Lower leg skin (tissue), 3 donors: ENCODE measurements at regions not wholly inside any gene's neighbourhood (a gene's known extent, or its start where the extent isn't known, plus 50 kb on each side); places are given as distances from the start of the nearest gene placed in this dataset.

ENCODE experiments used
- POLR2A ChIP-seq, 2 donors: fragments of 450-650 bp; IDR thresholded peaks; one replicate each; pipeline ENCODE4 v1.6.1; 2016 to 2017; ENCODE audit warnings: antibody characterized with exemption in 2 of 2, mild to moderate bottlenecking in 1 of 2, moderate library complexity in 1 of 2
- TF ChIP-seq, protein P1 (sequence below), 3 donors: fragments of 450-650 bp; IDR thresholded peaks; one replicate each; pipeline ENCODE4 v1.5.1; 2016; ENCODE audit warnings: antibody characterized with exemption in 3 of 3, mild to moderate bottlenecking in 3 of 3, moderate library complexity in 2 of 3

DNA sequence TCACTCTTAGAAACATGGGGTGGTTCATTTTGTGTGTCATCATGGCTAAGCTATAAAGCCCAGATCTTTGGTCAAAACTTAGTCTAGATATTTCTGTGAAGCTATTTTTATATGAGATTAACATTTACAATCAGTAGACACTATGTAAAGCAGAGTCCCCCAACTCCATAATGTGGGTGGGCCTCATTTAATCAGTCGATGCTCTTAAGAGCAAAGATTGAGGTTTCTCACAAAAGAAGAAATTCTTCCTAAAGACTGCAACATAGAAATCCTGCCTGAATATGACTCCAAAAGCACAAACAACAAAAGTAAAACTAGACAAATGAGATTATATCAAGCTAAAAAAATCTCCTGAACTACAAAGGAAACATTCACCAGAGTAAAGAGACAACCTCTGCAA is 642.2 kb downstream of the DIAPH3 start:
- TF ChIP-seq, protein P1, sequence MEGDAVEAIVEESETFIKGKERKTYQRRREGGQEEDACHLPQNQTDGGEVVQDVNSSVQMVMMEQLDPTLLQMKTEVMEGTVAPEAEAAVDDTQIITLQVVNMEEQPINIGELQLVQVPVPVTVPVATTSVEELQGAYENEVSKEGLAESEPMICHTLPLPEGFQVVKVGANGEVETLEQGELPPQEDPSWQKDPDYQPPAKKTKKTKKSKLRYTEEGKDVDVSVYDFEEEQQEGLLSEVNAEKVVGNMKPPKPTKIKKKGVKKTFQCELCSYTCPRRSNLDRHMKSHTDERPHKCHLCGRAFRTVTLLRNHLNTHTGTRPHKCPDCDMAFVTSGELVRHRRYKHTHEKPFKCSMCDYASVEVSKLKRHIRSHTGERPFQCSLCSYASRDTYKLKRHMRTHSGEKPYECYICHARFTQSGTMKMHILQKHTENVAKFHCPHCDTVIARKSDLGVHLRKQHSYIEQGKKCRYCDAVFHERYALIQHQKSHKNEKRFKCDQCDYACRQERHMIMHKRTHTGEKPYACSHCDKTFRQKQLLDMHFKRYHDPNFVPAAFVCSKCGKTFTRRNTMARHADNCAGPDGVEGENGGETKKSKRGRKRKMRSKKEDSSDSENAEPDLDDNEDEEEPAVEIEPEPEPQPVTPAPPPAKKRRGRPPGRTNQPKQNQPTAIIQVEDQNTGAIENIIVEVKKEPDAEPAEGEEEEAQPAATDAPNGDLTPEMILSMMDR (IDR thresholded peaks at IDR 0.05) = no peak
- no peak for TF ChIP-seq POLR2A (IDR thresholded peaks at IDR 0.05)
